GM12878 (cell line): ENCODE measurements at regions not wholly inside any gene's neighbourhood (a gene's known extent, or its start where the extent isn't known, plus 50 kb on each side); places are given as distances from the start of the nearest gene placed in this dataset.

Experiments used
- BCLAF1 ChIP-seq: fragments of 450-650 bp; IDR thresholded peaks from 2 replicates; pipeline ENCODE4 v1.6.1; 2017; ENCODE audit warnings: antibody characterized with exemption, mild to moderate bottlenecking, moderate library complexity
- CHD2 ChIP-seq: IDR thresholded peaks from 2 replicates; pipeline ENCODE4 v1.6.1; 2011; ENCODE audit warnings: low read depth, low read length, improper control_type of control experiment, borderline replicate concordance
- FOXK2 ChIP-seq: fragments of 450-650 bp; IDR thresholded peaks from 2 replicates; pipeline ENCODE4 v1.6.1; 2017; ENCODE audit warnings: mild to moderate bottlenecking, moderate library complexity
- GATAD2B ChIP-seq: fragments of 450-650 bp; conservative IDR thresholded peaks from 2 replicates; pipeline ENCODE4 v1.6.1; 2017; ENCODE audit warnings: low read depth, mild to moderate bottlenecking, moderate library complexity
- JUNB ChIP-seq: IDR thresholded peaks from 2 replicates; pipeline ENCODE4 v1.6.1; 2016; ENCODE audit warnings: antibody characterized with exemption, mild to moderate bottlenecking
- NFIC ChIP-seq: IDR thresholded peaks from 2 replicates; pipeline ENCODE4 v1.6.1; 2012; ENCODE audit warnings: low read depth, mild to moderate bottlenecking, inconsistent platforms, low read length, moderate library complexity
- NR2C2 ChIP-seq: IDR thresholded peaks from 2 replicates; pipeline ENCODE4 v1.6.1; 2011; ENCODE audit warnings: borderline replicate concordance, low read depth; ENCODE audit not compliant: control insufficient read depth, insufficient read length
- PBX3 ChIP-seq: IDR thresholded peaks from 2 replicates; pipeline ENCODE4 v1.6.1; 2011; ENCODE audit warnings: mild to moderate bottlenecking, low read depth, low read length, moderate library complexity; ENCODE audit not compliant: insufficient replicate concordance
- PML ChIP-seq: IDR thresholded peaks from 2 replicates; pipeline ENCODE4 v1.6.1; 2012; ENCODE audit warnings: low read length, inconsistent platforms
- RAD51 ChIP-seq: fragments of 450-650 bp; IDR thresholded peaks from 2 replicates; pipeline ENCODE4 v1.6.1; 2016; ENCODE audit warnings: moderate library complexity, mild to moderate bottlenecking, inconsistent platforms
- RUNX3 ChIP-seq: IDR thresholded peaks from 2 replicates; pipeline ENCODE4 v1.6.1; 2012; ENCODE audit warnings: low read length, inconsistent platforms
- SMAD5 ChIP-seq: IDR thresholded peaks from 2 replicates; pipeline ENCODE4 v1.6.1; 2016; ENCODE audit warnings: antibody characterized with exemption, low read depth
- SMARCA5 ChIP-seq: fragments of 450-650 bp; IDR thresholded peaks from 2 replicates; pipeline ENCODE4 v1.6.1; 2017; ENCODE audit warnings: mild to moderate bottlenecking
- TCF3 ChIP-seq: IDR thresholded peaks from 2 replicates; pipeline ENCODE4 v1.6.1; 2012; ENCODE audit warnings: low read depth, mild to moderate bottlenecking, low read length, borderline replicate concordance; ENCODE audit not compliant: insufficient read depth
- TCF7 ChIP-seq: IDR thresholded peaks from 2 replicates; pipeline ENCODE4 v1.6.1; 2014; ENCODE audit warnings: antibody characterized with exemption, borderline replicate concordance
- ZBTB4 ChIP-seq: fragments of 450-650 bp; formaldehyde crosslinking; IDR thresholded peaks from 2 replicates; pipeline ENCODE4 v1.4.0; 2022; ENCODE audit warnings: mild to moderate bottlenecking, moderate library complexity
- ZNF687 ChIP-seq: fragments of 450-650 bp; IDR thresholded peaks from 2 replicates; pipeline ENCODE4 v1.6.1; 2017; ENCODE audit warnings: mild to moderate bottlenecking, moderate library complexity
- ZSCAN29 ChIP-seq: fragments of 450-650 bp; IDR thresholded peaks from 2 replicates; pipeline ENCODE4 v1.6.1; 2017; ENCODE audit warnings: mild to moderate bottlenecking, moderate library complexity
- TF ChIP-seq, protein P1 (sequence below): fragments of 450-650 bp; IDR thresholded peaks from 2 replicates; pipeline ENCODE4 v1.6.1; 2017; ENCODE audit warnings: low read depth, mild to moderate bottlenecking, moderate library complexity

DNA sequence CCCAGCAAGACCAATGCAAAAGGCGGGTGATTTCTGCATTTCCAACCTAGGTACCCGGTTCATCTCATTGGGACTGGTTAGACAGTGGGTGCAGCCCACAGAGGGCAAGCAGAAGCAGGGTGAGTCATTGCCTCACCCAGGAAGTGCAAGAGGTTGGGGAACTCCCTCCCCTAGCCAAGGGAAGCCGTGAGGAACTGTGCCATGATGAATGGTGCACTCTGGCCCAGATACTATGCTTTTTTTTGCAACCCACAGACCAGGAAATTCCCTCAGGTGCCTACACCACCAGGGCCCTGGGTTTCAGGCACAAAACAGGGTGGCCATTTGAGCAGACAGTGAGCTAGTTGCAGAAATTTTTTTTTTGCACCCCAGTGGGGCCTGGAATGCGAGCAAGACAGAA, 662.6 kb upstream of the ACVR2A start (continued):
- TF ChIP-seq, protein P1, sequence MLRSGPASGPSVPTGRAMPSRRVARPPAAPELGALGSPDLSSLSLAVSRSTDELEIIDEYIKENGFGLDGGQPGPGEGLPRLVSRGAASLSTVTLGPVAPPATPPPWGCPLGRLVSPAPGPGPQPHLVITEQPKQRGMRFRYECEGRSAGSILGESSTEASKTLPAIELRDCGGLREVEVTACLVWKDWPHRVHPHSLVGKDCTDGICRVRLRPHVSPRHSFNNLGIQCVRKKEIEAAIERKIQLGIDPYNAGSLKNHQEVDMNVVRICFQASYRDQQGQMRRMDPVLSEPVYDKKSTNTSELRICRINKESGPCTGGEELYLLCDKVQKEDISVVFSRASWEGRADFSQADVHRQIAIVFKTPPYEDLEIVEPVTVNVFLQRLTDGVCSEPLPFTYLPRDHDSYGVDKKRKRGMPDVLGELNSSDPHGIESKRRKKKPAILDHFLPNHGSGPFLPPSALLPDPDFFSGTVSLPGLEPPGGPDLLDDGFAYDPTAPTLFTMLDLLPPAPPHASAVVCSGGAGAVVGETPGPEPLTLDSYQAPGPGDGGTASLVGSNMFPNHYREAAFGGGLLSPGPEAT: no peak
- TF ChIP-seq RUNX3: peak; percentile 87
- TF ChIP-seq BCLAF1: no peak
- TF ChIP-seq ZNF687: peak; percentile 74; the same call in 1 of the 2 replicates
- no peak for TF ChIP-seq ZBTB4 (CRISPR knock-in tag)
- TF ChIP-seq TCF7: no peak
- peak; percentile 9; the same call in 1 of the 2 replicates for TF ChIP-seq TCF3
- TF ChIP-seq JUNB: peak; percentile 72
- TF ChIP-seq CHD2: no peak
- no peak for TF ChIP-seq PBX3
- TF ChIP-seq GATAD2B: peak; percentile 58; the same call in 1 of the 2 replicates
- no peak for TF ChIP-seq SMAD5
- TF ChIP-seq FOXK2: no peak
- no peak for TF ChIP-seq ZSCAN29
- TF ChIP-seq PML: no peak
- TF ChIP-seq RAD51: no peak
- peak; percentile 9 for TF ChIP-seq NFIC
- TF ChIP-seq SMARCA5: no peak
- TF ChIP-seq NR2C2: no peak
